ENCODE measurements at regions not wholly inside any gene's neighbourhood (a gene's known extent, or its start where the extent isn't known, plus 50 kb on each side); places are given as distances from the start of the nearest gene placed in this dataset.

DNA sequence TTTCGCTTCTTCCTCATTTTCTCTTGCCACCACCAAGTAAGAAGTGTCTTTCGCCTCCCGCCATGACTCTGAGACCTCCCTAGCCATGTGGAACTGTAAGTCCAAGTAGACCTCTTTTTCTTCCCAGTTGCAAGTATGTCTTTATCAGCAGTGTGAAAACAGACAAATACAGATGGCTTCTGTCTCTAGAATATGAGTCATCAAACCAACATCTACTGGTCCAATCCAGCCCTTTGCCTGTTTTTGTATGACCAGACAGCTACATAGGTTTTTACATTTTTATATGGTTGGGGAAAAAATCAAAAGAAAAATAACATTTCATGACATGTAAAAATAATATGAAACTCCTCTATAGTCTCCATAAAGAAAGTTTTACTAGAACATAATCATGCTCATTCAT is 118.7 kb upstream of the PTPRG start:
- TF ChIP-seq ZBTB17 (tag by site-specific recombination; IDR thresholded peaks at IDR 0.05): no peak
- TF ChIP-seq ZNF19 (tag by site-specific recombination; IDR thresholded peaks at IDR 0.05; ENCODE audit: low read depth): no peak
- no peak for TF ChIP-seq ZNF660 (tag by site-specific recombination; IDR thresholded peaks at IDR 0.05)
- TF ChIP-seq ZNF707 (tag by site-specific recombination; IDR thresholded peaks at IDR 0.05): no peak
- TF ChIP-seq ZNF48 (tag by site-specific recombination; IDR thresholded peaks at IDR 0.05): no peak
- TF ChIP-seq ZNF530 (tag by site-specific recombination; IDR thresholded peaks at IDR 0.05; ENCODE audit: low read depth): no peak
- TF ChIP-seq, protein P1, sequence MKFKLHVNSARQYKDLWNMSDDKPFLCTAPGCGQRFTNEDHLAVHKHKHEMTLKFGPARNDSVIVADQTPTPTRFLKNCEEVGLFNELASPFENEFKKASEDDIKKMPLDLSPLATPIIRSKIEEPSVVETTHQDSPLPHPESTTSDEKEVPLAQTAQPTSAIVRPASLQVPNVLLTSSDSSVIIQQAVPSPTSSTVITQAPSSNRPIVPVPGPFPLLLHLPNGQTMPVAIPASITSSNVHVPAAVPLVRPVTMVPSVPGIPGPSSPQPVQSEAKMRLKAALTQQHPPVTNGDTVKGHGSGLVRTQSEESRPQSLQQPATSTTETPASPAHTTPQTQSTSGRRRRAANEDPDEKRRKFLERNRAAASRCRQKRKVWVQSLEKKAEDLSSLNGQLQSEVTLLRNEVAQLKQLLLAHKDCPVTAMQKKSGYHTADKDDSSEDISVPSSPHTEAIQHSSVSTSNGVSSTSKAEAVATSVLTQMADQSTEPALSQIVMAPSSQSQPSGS (tag by site-specific recombination; IDR thresholded peaks at IDR 0.05; ENCODE audit: low read depth): no peak
- TF ChIP-seq, protein P2, sequence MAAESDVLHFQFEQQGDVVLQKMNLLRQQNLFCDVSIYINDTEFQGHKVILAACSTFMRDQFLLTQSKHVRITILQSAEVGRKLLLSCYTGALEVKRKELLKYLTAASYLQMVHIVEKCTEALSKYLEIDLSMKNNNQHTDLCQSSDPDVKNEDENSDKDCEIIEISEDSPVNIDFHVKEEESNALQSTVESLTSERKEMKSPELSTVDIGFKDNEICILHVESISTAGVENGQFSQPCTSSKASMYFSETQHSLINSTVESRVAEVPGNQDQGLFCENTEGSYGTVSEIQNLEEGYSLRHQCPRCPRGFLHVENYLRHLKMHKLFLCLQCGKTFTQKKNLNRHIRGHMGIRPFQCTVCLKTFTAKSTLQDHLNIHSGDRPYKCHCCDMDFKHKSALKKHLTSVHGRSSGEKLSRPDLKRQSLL (tag by site-specific recombination; IDR thresholded peaks at IDR 0.05): no peak
- TF ChIP-seq ZNF549 (tag by site-specific recombination; IDR thresholded peaks at IDR 0.05): no peak
- TF ChIP-seq ZNF169 (tag by site-specific recombination; IDR thresholded peaks at IDR 0.05): no peak
- TF ChIP-seq ZNF248 (tag by site-specific recombination; IDR thresholded peaks at IDR 0.05): no peak
- TF ChIP-seq ZNF324 (tag by site-specific recombination; IDR thresholded peaks at IDR 0.05): no peak
- TF ChIP-seq ZNF747 (tag by site-specific recombination; IDR thresholded peaks at IDR 0.05): no peak
- TF ChIP-seq ZNF777 (tag by site-specific recombination; IDR thresholded peaks at IDR 0.05; ENCODE audit: borderline replicate concordance): no peak
- TF ChIP-seq, protein P3, sequence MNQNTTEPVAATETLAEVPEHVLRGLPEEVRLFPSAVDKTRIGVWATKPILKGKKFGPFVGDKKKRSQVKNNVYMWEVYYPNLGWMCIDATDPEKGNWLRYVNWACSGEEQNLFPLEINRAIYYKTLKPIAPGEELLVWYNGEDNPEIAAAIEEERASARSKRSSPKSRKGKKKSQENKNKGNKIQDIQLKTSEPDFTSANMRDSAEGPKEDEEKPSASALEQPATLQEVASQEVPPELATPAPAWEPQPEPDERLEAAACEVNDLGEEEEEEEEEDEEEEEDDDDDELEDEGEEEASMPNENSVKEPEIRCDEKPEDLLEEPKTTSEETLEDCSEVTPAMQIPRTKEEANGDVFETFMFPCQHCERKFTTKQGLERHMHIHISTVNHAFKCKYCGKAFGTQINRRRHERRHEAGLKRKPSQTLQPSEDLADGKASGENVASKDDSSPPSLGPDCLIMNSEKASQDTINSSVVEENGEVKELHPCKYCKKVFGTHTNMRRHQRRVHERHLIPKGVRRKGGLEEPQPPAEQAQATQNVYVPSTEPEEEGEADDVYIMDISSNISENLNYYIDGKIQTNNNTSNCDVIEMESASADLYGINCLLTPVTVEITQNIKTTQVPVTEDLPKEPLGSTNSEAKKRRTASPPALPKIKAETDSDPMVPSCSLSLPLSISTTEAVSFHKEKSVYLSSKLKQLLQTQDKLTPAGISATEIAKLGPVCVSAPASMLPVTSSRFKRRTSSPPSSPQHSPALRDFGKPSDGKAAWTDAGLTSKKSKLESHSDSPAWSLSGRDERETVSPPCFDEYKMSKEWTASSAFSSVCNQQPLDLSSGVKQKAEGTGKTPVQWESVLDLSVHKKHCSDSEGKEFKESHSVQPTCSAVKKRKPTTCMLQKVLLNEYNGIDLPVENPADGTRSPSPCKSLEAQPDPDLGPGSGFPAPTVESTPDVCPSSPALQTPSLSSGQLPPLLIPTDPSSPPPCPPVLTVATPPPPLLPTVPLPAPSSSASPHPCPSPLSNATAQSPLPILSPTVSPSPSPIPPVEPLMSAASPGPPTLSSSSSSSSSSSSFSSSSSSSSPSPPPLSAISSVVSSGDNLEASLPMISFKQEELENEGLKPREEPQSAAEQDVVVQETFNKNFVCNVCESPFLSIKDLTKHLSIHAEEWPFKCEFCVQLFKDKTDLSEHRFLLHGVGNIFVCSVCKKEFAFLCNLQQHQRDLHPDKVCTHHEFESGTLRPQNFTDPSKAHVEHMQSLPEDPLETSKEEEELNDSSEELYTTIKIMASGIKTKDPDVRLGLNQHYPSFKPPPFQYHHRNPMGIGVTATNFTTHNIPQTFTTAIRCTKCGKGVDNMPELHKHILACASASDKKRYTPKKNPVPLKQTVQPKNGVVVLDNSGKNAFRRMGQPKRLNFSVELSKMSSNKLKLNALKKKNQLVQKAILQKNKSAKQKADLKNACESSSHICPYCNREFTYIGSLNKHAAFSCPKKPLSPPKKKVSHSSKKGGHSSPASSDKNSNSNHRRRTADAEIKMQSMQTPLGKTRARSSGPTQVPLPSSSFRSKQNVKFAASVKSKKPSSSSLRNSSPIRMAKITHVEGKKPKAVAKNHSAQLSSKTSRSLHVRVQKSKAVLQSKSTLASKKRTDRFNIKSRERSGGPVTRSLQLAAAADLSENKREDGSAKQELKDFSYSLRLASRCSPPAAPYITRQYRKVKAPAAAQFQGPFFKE (tag by site-specific recombination; IDR thresholded peaks at IDR 0.05; ENCODE audit: borderline replicate concordance): no peak
- TF ChIP-seq, protein P4, sequence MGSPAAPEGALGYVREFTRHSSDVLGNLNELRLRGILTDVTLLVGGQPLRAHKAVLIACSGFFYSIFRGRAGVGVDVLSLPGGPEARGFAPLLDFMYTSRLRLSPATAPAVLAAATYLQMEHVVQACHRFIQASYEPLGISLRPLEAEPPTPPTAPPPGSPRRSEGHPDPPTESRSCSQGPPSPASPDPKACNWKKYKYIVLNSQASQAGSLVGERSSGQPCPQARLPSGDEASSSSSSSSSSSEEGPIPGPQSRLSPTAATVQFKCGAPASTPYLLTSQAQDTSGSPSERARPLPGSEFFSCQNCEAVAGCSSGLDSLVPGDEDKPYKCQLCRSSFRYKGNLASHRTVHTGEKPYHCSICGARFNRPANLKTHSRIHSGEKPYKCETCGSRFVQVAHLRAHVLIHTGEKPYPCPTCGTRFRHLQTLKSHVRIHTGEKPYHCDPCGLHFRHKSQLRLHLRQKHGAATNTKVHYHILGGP (tag by site-specific recombination; IDR thresholded peaks at IDR 0.05): no peak
- no peak for TF ChIP-seq IKZF3 (tag by site-specific recombination; IDR thresholded peaks at IDR 0.05)
- no peak for TF ChIP-seq ZNF112 (tag by site-specific recombination; IDR thresholded peaks at IDR 0.05)
- Histone ChIP-seq H3K4me1 (ENCODE audit: control insufficient read depth, insufficient read depth, low read length) (no peaks in the 10 kb centered on the region), H3K9me3 (ENCODE audit: control insufficient read depth, insufficient read depth, low read depth, low read length) (no peaks in the 10 kb centered on the region), H3K27ac (ENCODE audit: extremely low read depth, low read depth, low read length) (no peak overlapping the region), H3K4me3 (ENCODE audit: low read depth, low read length) (no peak overlapping the region), H3K36me3 (ENCODE audit: control insufficient read depth in 2 of 2, insufficient read depth in 1 of 2, low read length in 2 of 2) (no peaks in the 10 kb centered on the region)
- POLR2A ChIA-PET: no interaction called here
- CTCF ChIA-PET: no interaction called here

Data from HEK293 (cell line).